Osteoblast (primary cell): ENCODE measurements at regions not wholly inside any gene's neighbourhood (a gene's known extent, or its start where the extent isn't known, plus 50 kb on each side); places are given as distances from the start of the nearest gene placed in this dataset.

Experiments
- DNase-seq: peaks from one replicate; pipeline ENCODE4 v3.0.0; 2011; ENCODE audit warnings: low spot score, mixed read lengths; ENCODE audit not compliant: insufficient read length; ENCODE audit errors: missing footprints
- H2AFZ ChIP-seq: 2 replicates; pipeline ENCODE4 v1.6.0; 2011; ENCODE audit warnings: mild to moderate bottlenecking, low read length
- H3K27ac ChIP-seq: 2 replicates; pipeline ENCODE4 v1.5.1; 2011; ENCODE audit warnings: mild to moderate bottlenecking, low read depth, low read length, moderate library complexity
- H3K27me3 ChIP-seq: 2 replicates; pipeline ENCODE4 v1.6.0; 2012; ENCODE audit warnings: mild to moderate bottlenecking, control low read depth, inconsistent platforms, low read length, moderate library complexity; ENCODE audit not compliant: insufficient read depth
- H3K36me3 ChIP-seq: 2 replicates; pipeline ENCODE4 v1.5.1; 2011; ENCODE audit warnings: mild to moderate bottlenecking, low read length, control low read depth, moderate library complexity; ENCODE audit not compliant: insufficient read depth
- H3K4me1 ChIP-seq: 2 replicates; pipeline ENCODE4 v1.5.1; 2011; ENCODE audit warnings: mild to moderate bottlenecking, low read length, control low read depth, moderate library complexity; ENCODE audit not compliant: insufficient read depth
- H3K4me2 ChIP-seq: 2 replicates; pipeline ENCODE4 v1.6.0; 2011; ENCODE audit warnings: mild to moderate bottlenecking, low read length; ENCODE audit not compliant: insufficient read depth
- H3K4me3 ChIP-seq: fragments of 200-600 bp; sonication (generic); 3 replicates; pipeline ENCODE4 v1.5.1; 2012; ENCODE audit warnings: mild to moderate bottlenecking, low read length, inconsistent platforms; ENCODE audit not compliant: insufficient read depth
- H3K79me2 ChIP-seq: 2 replicates; pipeline ENCODE4 v1.6.0; 2012; ENCODE audit warnings: mild to moderate bottlenecking, low read length, control low read depth, inconsistent platforms; ENCODE audit not compliant: insufficient read depth
- H3K9me3 ChIP-seq: 2 replicates; pipeline ENCODE4 v1.5.1; 2011; ENCODE audit warnings: low read depth, low read length, control low read depth
- H4K20me1 ChIP-seq: 2 replicates; pipeline ENCODE4 v1.6.0; 2012; ENCODE audit warnings: mild to moderate bottlenecking, low read length, control low read depth; ENCODE audit not compliant: insufficient read depth
- CTCF ChIP-seq: IDR thresholded peaks from 2 replicates; pipeline ENCODE4 v1.5.1; 2011; ENCODE audit warnings: mild to moderate bottlenecking, low read depth, low read length, moderate library complexity; ENCODE audit errors: extremely low read depth

GRCh38 chr2:204012072-204012653, 75.6 kb downstream of the ICOS start:
- peaks cover 11% of the 10 kb centered on the region for H3K27me3 ChIP-seq
- H2AFZ ChIP-seq, result no peak overlapping the region
- no peaks in the 10 kb centered on the region for H3K36me3 ChIP-seq
- no peak overlapping the region for H3K4me2 ChIP-seq
- no peaks in the 10 kb centered on the region for H3K79me2 ChIP-seq
- no peaks in the 10 kb centered on the region for H3K4me1 ChIP-seq
- H3K27ac ChIP-seq, result no peak overlapping the region
- H3K4me3 ChIP-seq, result no peak overlapping the region
- no peaks in the 10 kb centered on the region for H4K20me1 ChIP-seq
- H3K9me3 ChIP-seq, result no peaks in the 10 kb centered on the region
- TF ChIP-seq CTCF, result no peak
- DNase-seq, result no peak

- Histone ChIP-seq H4K20me1 (no peaks in the 10 kb centered on the region), H3K79me2 (no peaks in the 10 kb centered on the region), H3K4me1 (peaks cover 4% of the 10 kb centered on the region), H2AFZ (no peak overlapping the region), H3K27me3 (peaks cover 10% of the 10 kb centered on the region), H3K9me3 (no peaks in the 10 kb centered on the region), H3K4me2 (no peak overlapping the region), H3K27ac (no peak overlapping the region), H3K36me3 (no peaks in the 10 kb centered on the region), H3K4me3 (no peak overlapping the region)
- no peak for DNase-seq
- TF ChIP-seq CTCF, result no peak
These were observed 78.7 kb downstream of the ICOS start for GRCh38 chr2:204015118-204015843.

- H3K36me3 ChIP-seq, result no peaks in the 10 kb centered on the region
These were observed 82.2 kb downstream of the ICOS start for GRCh38 chr2:204018717-204019116.

More at GRCh38 chr2:204018717-204019116, 82.2 kb downstream of the ICOS start:
- Histone ChIP-seq H3K4me1 (peaks cover 4% of the 10 kb centered on the region), H3K9me3 (no peaks in the 10 kb centered on the region), H3K27ac (no peak overlapping the region), H3K4me3 (no peak overlapping the region), H3K79me2 (no peaks in the 10 kb centered on the region), H3K27me3 (peaks cover 19% of the 10 kb centered on the region), H2AFZ (no peak overlapping the region), H4K20me1 (no peaks in the 10 kb centered on the region), H3K4me2 (no peak overlapping the region)
- TF ChIP-seq CTCF, result no peak
- DNase-seq, result no peak
